Prostate gland (tissue), 2 donors: ENCODE measurements at regions not wholly inside any gene's neighbourhood (a gene's known extent, or its start where the extent isn't known, plus 50 kb on each side); places are given as distances from the start of the nearest gene placed in this dataset.

Experiments used
- DNase-seq: peaks from one replicate; pipeline ENCODE4 v3.0.0-alpha.2; 2019; ENCODE audit warnings: low spot score
- H3K27ac ChIP-seq, 2 donors: fragments of 200-600 bp; sonication (generic); 2 replicates each; pipeline ENCODE4 v1.5.1; 2017 to 2019
- H3K27me3 ChIP-seq: fragments of 200-600 bp; sonication (generic); replicated peaks from 2 replicates; pipeline ENCODE4 v1.5.1; 2019; ENCODE audit not compliant: insufficient read depth
- H3K36me3 ChIP-seq, 2 donors: fragments of 200-600 bp; sonication (generic); 1 replicate in 1 of 2; 2 replicates in 1 of 2; pipeline versions ENCODE4 v1.5.1 to v1.8.1; 2017 to 2019
- H3K4me1 ChIP-seq: fragments of 200-600 bp; sonication (generic); replicated peaks from 2 replicates; pipeline ENCODE4 v1.5.1; 2019
- H3K4me3 ChIP-seq, 2 donors: fragments of 200-600 bp; sonication (generic); 2 replicates each; pipeline ENCODE4 v1.5.1; 2017 to 2019
- H3K9me3 ChIP-seq: fragments of 200-600 bp; sonication (generic); 2 replicates; pipeline ENCODE4 v1.5.1; 2017
- POLR2A ChIP-seq: fragments of 450-650 bp; IDR thresholded peaks from one replicate; pipeline ENCODE4 v1.6.1; 2016; ENCODE audit warnings: antibody characterized with exemption, mild to moderate bottlenecking
- POLR2AphosphoS5 ChIP-seq: sonication (generic); formaldehyde crosslinking; IDR thresholded peaks from one replicate; pipeline ENCODE4 v1.6.1; 2017; ENCODE audit warnings: antibody characterized with exemption
- WGBS: methylation state at CpG from one replicate; pipeline ENCODE4 v1.1.5; 2018; 5-methylcytosine and 5-hydroxymethylcytosine counted together
- intact Hi-C: fragments of 100-400 bp; cut with DNase I; formaldehyde crosslinking; loops from one replicate; pipeline ENCODE4 v1.14.2; 2022
- TF ChIP-seq, protein P1 (sequence below), 4 experiments: fragments of 200-600 bp in 2 of 4; fragments of 450-650 bp in 2 of 4; sonication (generic) in 2 of 4; IDR thresholded peaks; 1 replicate in 3 of 4; 2 replicates in 1 of 4; pipeline ENCODE4 v1.5.1; 2016 to 2019; ENCODE audit warnings: antibody characterized with exemption in 4 of 4, mild to moderate bottlenecking in 2 of 4, moderate library complexity in 2 of 4

- Histone ChIP-seq H3K4me3 (no peak overlapping the region), H3K4me1 (no peaks in the 10 kb centered on the region), H3K36me3 (no peaks in the 10 kb centered on the region), H3K27ac (no peak overlapping the region), H3K9me3 (no peaks in the 10 kb centered on the region), H3K27me3 (no peaks in the 10 kb centered on the region)
- intact Hi-C loops: no loop called here
- TF ChIP-seq POLR2AphosphoS5 (no peak), POLR2A (no peak)
- TF ChIP-seq, protein P1, sequence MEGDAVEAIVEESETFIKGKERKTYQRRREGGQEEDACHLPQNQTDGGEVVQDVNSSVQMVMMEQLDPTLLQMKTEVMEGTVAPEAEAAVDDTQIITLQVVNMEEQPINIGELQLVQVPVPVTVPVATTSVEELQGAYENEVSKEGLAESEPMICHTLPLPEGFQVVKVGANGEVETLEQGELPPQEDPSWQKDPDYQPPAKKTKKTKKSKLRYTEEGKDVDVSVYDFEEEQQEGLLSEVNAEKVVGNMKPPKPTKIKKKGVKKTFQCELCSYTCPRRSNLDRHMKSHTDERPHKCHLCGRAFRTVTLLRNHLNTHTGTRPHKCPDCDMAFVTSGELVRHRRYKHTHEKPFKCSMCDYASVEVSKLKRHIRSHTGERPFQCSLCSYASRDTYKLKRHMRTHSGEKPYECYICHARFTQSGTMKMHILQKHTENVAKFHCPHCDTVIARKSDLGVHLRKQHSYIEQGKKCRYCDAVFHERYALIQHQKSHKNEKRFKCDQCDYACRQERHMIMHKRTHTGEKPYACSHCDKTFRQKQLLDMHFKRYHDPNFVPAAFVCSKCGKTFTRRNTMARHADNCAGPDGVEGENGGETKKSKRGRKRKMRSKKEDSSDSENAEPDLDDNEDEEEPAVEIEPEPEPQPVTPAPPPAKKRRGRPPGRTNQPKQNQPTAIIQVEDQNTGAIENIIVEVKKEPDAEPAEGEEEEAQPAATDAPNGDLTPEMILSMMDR (IDR thresholded peaks at IDR 0.05): no peak
- 59% methylated on average over 7 of the region's 7 CpGs for WGBS
- no peak for DNase-seq
Observed at GRCh38 chr11:112400476-112401014, 139.9 kb upstream of the PLET1 start.

- WGBS: 77% methylated on average over 7 of the region's 7 CpGs
- intact Hi-C loops: no loop called here
- Histone ChIP-seq H3K36me3 (no peaks in the 10 kb centered on the region), H3K4me1 (no peaks in the 10 kb centered on the region), H3K4me3 (no peak overlapping the region), H3K27me3 (no peaks in the 10 kb centered on the region), H3K27ac (no peak overlapping the region), H3K9me3 (no peaks in the 10 kb centered on the region)
- TF ChIP-seq POLR2AphosphoS5: no peak
- TF ChIP-seq, protein P1 (IDR thresholded peaks at IDR 0.05): no peak
- no peak for TF ChIP-seq POLR2A
- no peak for DNase-seq
Observed at GRCh38 chr11:112401036-112401769, 140.5 kb upstream of the PLET1 start.

- DNase-seq: no peak
- intact Hi-C loops: no loop called here
- H3K9me3 ChIP-seq: no peaks in the 10 kb centered on the region
- H3K36me3 ChIP-seq: no peaks in the 10 kb centered on the region
- no peak overlapping the region for H3K27ac ChIP-seq
- WGBS: 85% methylated on average over 5 of the region's 5 CpGs
- no peak for TF ChIP-seq POLR2A
- no peak for TF ChIP-seq POLR2AphosphoS5
- TF ChIP-seq, protein P1 (IDR thresholded peaks at IDR 0.05): no peak
- H3K4me3 ChIP-seq: no peak overlapping the region
- H3K4me1 ChIP-seq: no peaks in the 10 kb centered on the region
- H3K27me3 ChIP-seq: no peaks in the 10 kb centered on the region
Observed at GRCh38 chr11:112403432-112403831, 142.8 kb upstream of the PLET1 start.

- no peaks in the 10 kb centered on the region for H3K4me1 ChIP-seq
- H3K27ac ChIP-seq: no peak overlapping the region
- H3K4me3 ChIP-seq: no peak overlapping the region
- intact Hi-C loops: no loop called here
- no peaks in the 10 kb centered on the region for H3K36me3 ChIP-seq
- DNase-seq: no peak
- TF ChIP-seq, protein P1 (IDR thresholded peaks at IDR 0.05): no peak
- no peaks in the 10 kb centered on the region for H3K27me3 ChIP-seq
- WGBS: 42% methylated on average over 1 of the region's 1 CpG
- H3K9me3 ChIP-seq: no peaks in the 10 kb centered on the region
Observed at GRCh38 chr11:112404112-112404511, 143.5 kb upstream of the PLET1 start.

DNA sequence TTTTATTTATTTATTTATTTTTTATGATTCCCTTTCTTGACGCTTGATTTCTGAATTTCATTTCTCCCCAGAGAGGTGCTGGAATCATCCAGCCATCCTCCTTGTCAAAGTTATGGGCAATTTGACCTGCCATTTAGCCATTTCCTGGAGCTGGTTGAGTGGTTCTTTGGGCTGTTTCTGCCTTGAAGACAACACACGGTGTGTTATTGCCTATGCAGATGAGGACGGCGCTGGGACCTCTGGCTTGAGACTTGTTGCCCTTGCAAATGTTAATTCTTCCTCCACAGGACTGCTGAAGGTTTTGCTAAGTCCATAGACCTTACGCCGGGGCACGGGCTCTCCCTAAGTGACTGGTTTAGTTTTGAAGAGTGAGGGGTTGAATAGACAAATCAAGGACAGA is 147.9 kb upstream of the PLET1 start:
- intact Hi-C loops: no loop called here
- H3K4me1 ChIP-seq: no peaks in the 10 kb centered on the region
- no peaks in the 10 kb centered on the region for H3K36me3 ChIP-seq
- DNase-seq: no peak
- no peak overlapping the region for H3K27ac ChIP-seq
- H3K9me3 ChIP-seq: no peaks in the 10 kb centered on the region
- no peak overlapping the region for H3K4me3 ChIP-seq
- no peaks in the 10 kb centered on the region for H3K27me3 ChIP-seq
- 38% methylated on average over 7 of the region's 7 CpGs for WGBS
- TF ChIP-seq, protein P1 (IDR thresholded peaks at IDR 0.05): no peak
- TF ChIP-seq POLR2AphosphoS5 (no peak), POLR2A (no peak)
